IMR-90 (cell line): ENCODE measurements at regions not wholly inside any gene's neighbourhood (a gene's known extent, or its start where the extent isn't known, plus 50 kb on each side); places are given as distances from the start of the nearest gene placed in this dataset.

Experiments used
- ATAC-seq: fragments of 200-7000 bp; cut with Tn5 transposase; 2 replicates; pipeline ENCODE4 v1.9.1; 2020; ENCODE audit warnings: low read depth, mild to moderate bottlenecking, moderate library complexity
- BruUV-seq: library from RNA; stranded (reverse); fragments of 400-500 nt; replicated peaks from 2 replicates; lab custom pipeline; 2021; lab: Mats Ljungman, UMichigan
- CTCF ChIA-PET: fragments of 300-600 bp; formaldehyde crosslinking; extraction: SDS; loops from one replicate; lab custom pipeline; 2021; ENCODE audit warnings: antibody characterized with exemption; lab: Yijun Ruan, JAX
- POLR2A ChIA-PET: fragments of 300-600 bp; sonication (Branson Sonifier 250); formaldehyde crosslinking; loops from one replicate; lab custom pipeline; 2022; ENCODE audit warnings: antibody characterized with exemption; ENCODE audit not compliant: unreplicated experiment; lab: Charles Lee
- DNase-seq: peaks from one replicate; pipeline ENCODE4 v3.0.0; 2013
- H2AFZ ChIP-seq: replicated peaks from 2 replicates; pipeline ENCODE3; 2013; ENCODE audit warnings: low read length, mild to moderate bottlenecking; ENCODE audit not compliant: poor library complexity
- H2AK5ac ChIP-seq: 2 replicates; pipeline ENCODE4 v1.6.1; 2013; ENCODE audit warnings: low read depth, low read length, inconsistent platforms
- H2AK9ac ChIP-seq: replicated peaks from 2 replicates; pipeline ENCODE3; 2013; ENCODE audit warnings: mild to moderate bottlenecking, low read depth, low read length, moderate library complexity; ENCODE audit not compliant: poor library complexity
- H2BK120ac ChIP-seq: 2 replicates; pipeline ENCODE4 v1.6.1; 2013; ENCODE audit warnings: low read depth, low read length, inconsistent platforms
- H2BK15ac ChIP-seq: 3 replicates; pipeline ENCODE4 v1.6.1; 2013; ENCODE audit warnings: low read depth, low read length, inconsistent platforms
- H2BK20ac ChIP-seq: 2 replicates; pipeline ENCODE4 v1.6.1; 2013; ENCODE audit warnings: low read depth, mild to moderate bottlenecking, inconsistent platforms, low read length, moderate library complexity
- H2BK5ac ChIP-seq: 2 replicates; pipeline ENCODE4 v1.6.1; 2013; ENCODE audit warnings: mild to moderate bottlenecking, low read depth, low read length, inconsistent platforms; ENCODE audit not compliant: poor library complexity, severe bottlenecking
- H3K14ac ChIP-seq: replicated peaks from 2 replicates; pipeline ENCODE4 v1.6.1; 2013; ENCODE audit warnings: low read depth, low read length, inconsistent platforms
- H3K18ac ChIP-seq: 2 replicates; pipeline ENCODE4 v1.6.1; 2013; ENCODE audit warnings: low read depth, low read length, control low read depth
- H3K23ac ChIP-seq: 2 replicates; pipeline ENCODE4 v1.6.1; 2013; ENCODE audit warnings: low read depth, low read length, inconsistent platforms
- H3K27ac ChIP-seq: 2 replicates; pipeline ENCODE4 v1.5.1; 2013; ENCODE audit warnings: mild to moderate bottlenecking, control low read depth, low read length; ENCODE audit not compliant: insufficient read depth
- H3K27me3 ChIP-seq: 2 replicates; pipeline ENCODE4 v1.6.1; 2013; ENCODE audit warnings: low read length; ENCODE audit not compliant: control insufficient read depth, insufficient read depth
- H3K36me3 ChIP-seq: 2 replicates; pipeline ENCODE4 v1.6.1; 2013; ENCODE audit warnings: low read length, mixed read lengths; ENCODE audit not compliant: control insufficient read depth, insufficient read depth
- H3K4ac ChIP-seq: 2 replicates; pipeline ENCODE4 v1.6.1; 2013; ENCODE audit warnings: low read depth, low read length, inconsistent platforms
- H3K4me1 ChIP-seq: 2 replicates; pipeline ENCODE4 v1.6.1; 2013; ENCODE audit warnings: low read length, mixed read lengths; ENCODE audit not compliant: control insufficient read depth, insufficient read depth
- H3K4me2 ChIP-seq: 2 replicates; pipeline ENCODE4 v1.6.1; 2013; ENCODE audit warnings: low read depth, mild to moderate bottlenecking, control low read depth, low read length, moderate library complexity
- H3K4me3 ChIP-seq: 2 replicates; pipeline ENCODE4 v1.5.1; 2013; ENCODE audit warnings: low read depth, mild to moderate bottlenecking, control low read depth, low read length, moderate library complexity; ENCODE audit not compliant: insufficient read depth
- H3K56ac ChIP-seq: 2 replicates; pipeline ENCODE4 v1.6.1; 2013; ENCODE audit warnings: low read length, inconsistent platforms; ENCODE audit not compliant: insufficient read depth; ENCODE audit errors: extremely low read depth
- H3K79me1 ChIP-seq, 2 experiments: 2 replicates each; pipeline ENCODE4 v1.6.1; 2013; ENCODE audit warnings: low read length in 2 of 2, inconsistent platforms in 1 of 2, low read depth in 1 of 2
- H3K9ac ChIP-seq: 2 replicates; pipeline ENCODE4 v1.6.1; 2013; ENCODE audit warnings: low read depth, low read length, control low read depth
- H3K9me1 ChIP-seq: 2 replicates; pipeline ENCODE4 v1.6.1; 2013; ENCODE audit warnings: low read length, inconsistent platforms; ENCODE audit not compliant: insufficient read depth
- H3K9me3 ChIP-seq: 2 replicates; pipeline ENCODE4 v1.6.1; 2013; ENCODE audit warnings: low read length; ENCODE audit not compliant: control insufficient read depth, insufficient read depth
- H4K20me1 ChIP-seq: 2 replicates; pipeline ENCODE4 v1.6.1; 2013; ENCODE audit warnings: low read length, inconsistent platforms; ENCODE audit not compliant: insufficient read depth
- H4K5ac ChIP-seq: 2 replicates; pipeline ENCODE4 v1.6.1; 2013; ENCODE audit warnings: mild to moderate bottlenecking, low read depth, low read length, control low read depth
- H4K8ac ChIP-seq, 2 experiments: 2 replicates each; pipeline ENCODE4 v1.6.1; 2013; ENCODE audit warnings: low read depth in 2 of 2, low read length in 2 of 2, control low read depth in 1 of 2, inconsistent platforms in 1 of 2
- H4K91ac ChIP-seq: 2 replicates; pipeline ENCODE4 v1.6.1; 2013; ENCODE audit warnings: low read depth, low read length, inconsistent platforms; ENCODE audit not compliant: insufficient read depth
- BHLHE40 ChIP-seq: fragments of 150-350 bp; IDR thresholded peaks from 2 replicates; pipeline ENCODE4 v1.6.1; 2016; ENCODE audit warnings: mild to moderate bottlenecking, low read depth, low read length
- CEBPB ChIP-seq: IDR thresholded peaks from 2 replicates; pipeline ENCODE4 v1.6.1; 2012; ENCODE audit warnings: low read depth, low read length, improper control_type of control experiment
- CHD1 ChIP-seq: IDR thresholded peaks from 2 replicates; pipeline ENCODE4 v1.6.1; 2012; ENCODE audit warnings: low read depth, low read length, improper control_type of control experiment
- CTCF ChIP-seq: conservative IDR thresholded peaks from 2 replicates; pipeline ENCODE4 v1.5.1; 2012; ENCODE audit warnings: mild to moderate bottlenecking, low read depth, low read length, improper control_type of control experiment
- FOS ChIP-seq: fragments of 150-350 bp; IDR thresholded peaks from 2 replicates; pipeline ENCODE4 v1.6.1; 2016; ENCODE audit warnings: low read depth, low read length
- MAFK ChIP-seq: IDR thresholded peaks from 2 replicates; pipeline ENCODE4 v1.6.1; 2012; ENCODE audit warnings: low read depth, low read length, improper control_type of control experiment
- POLR2A ChIP-seq: IDR thresholded peaks from 2 replicates; pipeline ENCODE4 v1.6.1; 2012; ENCODE audit warnings: mild to moderate bottlenecking, low read depth, low read length
- RAD21 ChIP-seq: IDR thresholded peaks from 2 replicates; pipeline ENCODE4 v1.6.1; 2012; ENCODE audit warnings: low read length, improper control_type of control experiment
- RFX5 ChIP-seq: IDR thresholded peaks from 2 replicates; pipeline ENCODE4 v1.8.0; 2012; ENCODE audit warnings: low read depth, mild to moderate bottlenecking, low read length, moderate library complexity
- WGBS, 2 experiments: methylation state at CpG; one replicate each; pipeline versions ENCODE4 v1.1.5 to v1.1.7; 2013; ENCODE audit warnings: missing lambda C conversion rate in 2 of 2; ENCODE audit not compliant: insufficient read length in 1 of 2; ENCODE audit errors: extremely low coverage in 2 of 2; 5-methylcytosine and 5-hydroxymethylcytosine counted together
- dilution Hi-C: fragments of 300-500 bp; cut with HindIII; formaldehyde crosslinking; loops from one replicate; pipeline ENCODE4 v1.14.3; 2018; ENCODE audit warnings: low sequenced_read_pairs; ENCODE audit not compliant: unreplicated experiment
- in situ Hi-C: fragments of 300-500 bp; cut with MboI; formaldehyde crosslinking; loops from 3 replicates; pipeline ENCODE4 v1.14.3; 2019; ENCODE audit warnings: low sequenced_read_pairs, inconsistent platforms, mixed read lengths
- intact Hi-C: fragments of 100-400 bp; cut with micrococcal nuclease; formaldehyde crosslinking; loops from 2 replicates; pipeline ENCODE4 v1.10.0; 2022
- TF ChIP-seq, protein P1 (sequence below): fragments of 150-350 bp; IDR thresholded peaks from 2 replicates; pipeline ENCODE4 v1.6.1; 2017; ENCODE audit warnings: mild to moderate bottlenecking, antibody characterized with exemption, low read length, low read depth
- TF ChIP-seq, protein P2 (sequence below): fragments of 150-350 bp; IDR thresholded peaks from 2 replicates; pipeline ENCODE4 v1.6.1; 2016; ENCODE audit warnings: low read depth, mild to moderate bottlenecking, low read length, moderate library complexity, borderline replicate concordance

GRCh38 chr16:77553130-77553529 lies 118.3 kb upstream of the ADAMTS18 start:
- Histone ChIP-seq H3K4me3 (no peak overlapping the region), H3K27ac (no peak overlapping the region), H2BK15ac (no peak overlapping the region), H2AFZ (no peak overlapping the region), H2BK5ac (no peak overlapping the region), H4K5ac (no peak overlapping the region), H3K23ac (no peak overlapping the region), H3K79me1 (no peaks in the 10 kb centered on the region), H3K9me3 (no peaks in the 10 kb centered on the region), H3K27me3 (no peaks in the 10 kb centered on the region), H3K9ac (no peak overlapping the region), H2AK5ac (no peak overlapping the region), H3K36me3 (no peaks in the 10 kb centered on the region), H3K9me1 (no peaks in the 10 kb centered on the region), H4K8ac (no peak overlapping the region), H4K91ac (no peak overlapping the region), H3K14ac (no peak overlapping the region), H3K56ac (no peak overlapping the region), H3K4me1 (no peaks in the 10 kb centered on the region), H2BK120ac (no peak overlapping the region), H2AK9ac (no peak overlapping the region), H3K4ac (no peak overlapping the region), H3K4me2 (no peak overlapping the region), H3K18ac (no peak overlapping the region), H4K20me1 (no peaks in the 10 kb centered on the region), H2BK20ac (no peak overlapping the region)
- in situ Hi-C loops (no loop called here), dilution Hi-C loops (no loop called here), intact Hi-C loops (no loop called here)
- DNase-seq, result no peak
- no peak for TF ChIP-seq CTCF
- no peak for TF ChIP-seq MAFK
- no peak for TF ChIP-seq BHLHE40
- TF ChIP-seq, protein P1, sequence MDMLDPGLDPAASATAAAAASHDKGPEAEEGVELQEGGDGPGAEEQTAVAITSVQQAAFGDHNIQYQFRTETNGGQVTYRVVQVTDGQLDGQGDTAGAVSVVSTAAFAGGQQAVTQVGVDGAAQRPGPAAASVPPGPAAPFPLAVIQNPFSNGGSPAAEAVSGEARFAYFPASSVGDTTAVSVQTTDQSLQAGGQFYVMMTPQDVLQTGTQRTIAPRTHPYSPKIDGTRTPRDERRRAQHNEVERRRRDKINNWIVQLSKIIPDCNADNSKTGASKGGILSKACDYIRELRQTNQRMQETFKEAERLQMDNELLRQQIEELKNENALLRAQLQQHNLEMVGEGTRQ, result no peak
- TF ChIP-seq POLR2A, result no peak
- no peak for TF ChIP-seq RAD21
- TF ChIP-seq CEBPB, result no peak
- no peak for TF ChIP-seq RFX5
- TF ChIP-seq CHD1, result no peak
- TF ChIP-seq, protein P2, sequence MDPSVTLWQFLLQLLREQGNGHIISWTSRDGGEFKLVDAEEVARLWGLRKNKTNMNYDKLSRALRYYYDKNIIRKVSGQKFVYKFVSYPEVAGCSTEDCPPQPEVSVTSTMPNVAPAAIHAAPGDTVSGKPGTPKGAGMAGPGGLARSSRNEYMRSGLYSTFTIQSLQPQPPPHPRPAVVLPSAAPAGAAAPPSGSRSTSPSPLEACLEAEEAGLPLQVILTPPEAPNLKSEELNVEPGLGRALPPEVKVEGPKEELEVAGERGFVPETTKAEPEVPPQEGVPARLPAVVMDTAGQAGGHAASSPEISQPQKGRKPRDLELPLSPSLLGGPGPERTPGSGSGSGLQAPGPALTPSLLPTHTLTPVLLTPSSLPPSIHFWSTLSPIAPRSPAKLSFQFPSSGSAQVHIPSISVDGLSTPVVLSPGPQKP, result no peak
- no peak for TF ChIP-seq FOS
- no CpG with 5 or more reads among the region's 9 CpGs for WGBS, 2 experiments
- BruUV-seq, result no TSS peak
- POLR2A ChIA-PET, result no interaction called here
- CTCF ChIA-PET, result no interaction called here
- ATAC-seq, result no peak
